ENCODE measurements at regions not wholly inside any gene's neighbourhood (a gene's known extent, or its start where the extent isn't known, plus 50 kb on each side); places are given as distances from the start of the nearest gene placed in this dataset.

GRCh38 chr4:78669453-78669852 lies 106.7 kb upstream of the BMP2K start:
- TF ChIP-seq POLR2A (IDR thresholded peaks at IDR 0.05; ENCODE audit: low read length) = no peak
- no peak for TF ChIP-seq GATA1 (IDR thresholded peaks at IDR 0.05; ENCODE audit: low read depth, low read length)
